Activated naive CD4-positive, alpha-beta T cell treated with anti-CD3 and anti-CD28 coated beads for 36 hours (primary cell): ENCODE measurements at regions not wholly inside any gene's neighbourhood (a gene's known extent, or its start where the extent isn't known, plus 50 kb on each side); places are given as distances from the start of the nearest gene placed in this dataset.

Source experiments
- CTCF ChIA-PET: fragments of 350-600 bp; sonication (Branson Sonifier 250); formaldehyde crosslinking; loops from one replicate; lab custom pipeline; 2021; ENCODE audit warnings: antibody characterized with exemption; lab: Charles Lee
- DNase-seq: peaks from one replicate; pipeline ENCODE4 v3.0.0-alpha.2; 2020
- H3K27ac Mint-ChIP-seq: one replicate; pipeline ENCODE4 v1.8.0; 2021; ENCODE audit warnings: mild to moderate bottlenecking, mixed read lengths
- H3K27me3 Mint-ChIP-seq: one replicate; pipeline ENCODE4 v1.8.0; 2021; ENCODE audit warnings: low read depth, mixed read lengths
- H3K36me3 Mint-ChIP-seq: one replicate; pipeline ENCODE4 v1.8.0; 2021; ENCODE audit warnings: low read depth, mixed read lengths
- H3K4me1 Mint-ChIP-seq: one replicate; pipeline ENCODE4 v1.8.0; 2021; ENCODE audit warnings: low read depth, mixed read lengths
- H3K4me3 Mint-ChIP-seq: one replicate; pipeline ENCODE4 v1.8.0; 2021; ENCODE audit warnings: mild to moderate bottlenecking, moderate library complexity, mixed read lengths
- H3K9me3 Mint-ChIP-seq: one replicate; pipeline ENCODE4 v1.8.0; 2021; ENCODE audit warnings: mixed read lengths
- intact Hi-C: fragments of 100-400 bp; cut with micrococcal nuclease; formaldehyde crosslinking; loops from one replicate; pipeline ENCODE4 v1.15.1; 2023

DNA sequence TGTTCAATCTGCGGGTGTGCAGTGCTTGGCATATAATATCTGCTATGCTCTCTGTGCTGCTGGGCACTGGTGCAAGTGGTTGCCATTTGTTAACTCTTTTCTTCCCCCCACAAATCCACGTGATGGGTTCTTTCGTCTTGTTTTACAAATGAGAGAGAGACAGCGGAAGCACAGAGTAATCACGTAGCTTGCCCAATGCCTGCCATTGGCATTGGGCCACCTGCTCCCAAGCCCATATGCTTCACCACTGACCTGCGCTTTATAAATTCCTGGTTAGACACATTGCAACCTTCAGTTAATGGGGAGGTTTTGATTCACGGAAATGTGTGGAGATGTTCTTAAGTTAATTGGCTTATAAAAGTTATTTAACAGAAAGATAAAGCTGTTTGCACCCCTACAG is 194.8 kb upstream of the ADAMTS16 start:
- CTCF ChIA-PET, result no interaction called here
- Mint-ChIP-seq H3K27ac (no peak overlapping the region), H3K9me3 (no peaks in the 10 kb centered on the region), H3K4me3 (no peak overlapping the region), H3K27me3 (no peaks in the 10 kb centered on the region), H3K36me3 (no peaks in the 10 kb centered on the region), H3K4me1 (no peaks in the 10 kb centered on the region)
- no peak for DNase-seq
- intact Hi-C loops, result no loop called here

DNA sequence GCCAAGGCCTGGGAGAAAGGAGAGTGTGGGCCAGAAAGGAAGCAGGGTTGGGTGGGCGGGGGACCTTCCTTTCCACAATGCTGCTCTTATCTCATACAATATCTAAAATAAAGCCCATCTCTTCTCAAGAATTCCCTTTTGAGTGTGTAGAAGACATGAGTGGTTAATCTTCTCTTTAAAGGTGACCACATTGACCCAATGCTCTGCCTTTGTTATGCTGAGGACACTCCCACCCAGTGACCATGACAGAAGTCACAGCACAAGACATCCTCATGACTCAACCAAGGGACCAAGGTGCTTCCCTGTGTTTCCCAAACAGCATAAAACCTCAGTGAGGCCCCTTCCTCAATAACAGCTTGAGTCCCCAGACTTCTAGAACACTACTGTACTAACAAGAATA is 193.0 kb upstream of the ADAMTS16 start:
- Mint-ChIP-seq H3K4me1 (no peaks in the 10 kb centered on the region), H3K4me3 (no peak overlapping the region), H3K27ac (no peak overlapping the region), H3K9me3 (no peaks in the 10 kb centered on the region), H3K27me3 (no peaks in the 10 kb centered on the region), H3K36me3 (no peaks in the 10 kb centered on the region)
- no peak for DNase-seq
- intact Hi-C loops, result no loop called here
- CTCF ChIA-PET, result no interaction called here

DNA sequence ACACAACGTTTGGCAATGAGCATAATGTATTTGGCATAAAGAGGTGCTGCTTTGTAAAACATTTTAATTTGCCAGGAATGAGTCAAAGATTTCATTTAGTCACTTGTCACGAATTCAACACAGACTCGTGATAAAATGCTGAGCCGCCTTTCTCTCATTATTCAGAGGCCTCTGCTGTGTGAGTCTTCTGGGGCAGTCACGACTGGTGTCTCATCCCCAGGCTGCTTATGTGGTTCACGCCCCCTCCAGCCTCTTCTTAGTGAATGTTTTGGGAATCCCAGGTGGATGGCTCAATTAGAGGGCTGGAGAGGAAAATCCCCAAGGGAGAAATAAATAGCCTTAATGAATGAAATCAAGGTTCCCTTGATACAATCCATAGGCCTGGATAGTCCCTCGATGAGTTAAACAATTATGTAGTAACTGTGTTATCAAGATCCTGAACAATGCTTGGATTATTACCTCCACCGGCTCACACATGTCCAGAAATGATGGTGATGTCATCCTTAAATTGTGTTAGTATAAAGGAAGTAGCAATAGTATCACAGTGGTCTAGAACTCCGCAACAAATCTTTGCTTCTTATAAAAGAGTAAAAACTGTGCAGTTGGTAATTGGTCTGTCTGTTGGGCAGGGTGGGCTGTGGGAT is 192.1 kb upstream of the ADAMTS16 start:
- Mint-ChIP-seq H3K27ac (no peak overlapping the region), H3K36me3 (no peaks in the 10 kb centered on the region), H3K4me1 (no peaks in the 10 kb centered on the region), H3K4me3 (no peak overlapping the region), H3K27me3 (no peaks in the 10 kb centered on the region), H3K9me3 (no peaks in the 10 kb centered on the region)
- no peak for DNase-seq
- intact Hi-C loops, result no loop called here
- CTCF ChIA-PET, result no interaction called here

DNA sequence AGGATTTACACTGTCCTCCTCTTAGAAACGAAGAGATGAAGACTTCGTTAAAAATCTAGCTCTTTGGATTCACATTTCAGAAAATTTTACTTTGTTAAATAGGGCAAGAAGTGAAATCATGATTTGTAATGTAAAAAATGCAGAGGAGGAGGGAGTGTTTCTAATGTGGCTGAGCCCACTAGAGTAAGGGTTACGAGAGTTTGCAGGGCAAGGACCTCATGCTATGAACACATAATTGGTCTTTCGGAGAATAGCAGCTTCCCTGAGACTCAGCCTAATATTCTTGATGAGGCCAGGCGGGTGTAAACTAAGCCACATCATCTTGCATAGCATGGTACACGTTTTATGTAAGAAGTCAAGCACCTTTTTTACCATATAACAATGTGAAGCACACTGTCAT is 191.0 kb upstream of the ADAMTS16 start:
- no peaks in the 10 kb centered on the region for H3K4me1 Mint-ChIP-seq
- H3K9me3 Mint-ChIP-seq, result no peaks in the 10 kb centered on the region
- CTCF ChIA-PET, result no interaction called here
- no peaks in the 10 kb centered on the region for H3K27me3 Mint-ChIP-seq
- no peak overlapping the region for H3K27ac Mint-ChIP-seq
- intact Hi-C loops, result no loop called here
- H3K36me3 Mint-ChIP-seq, result no peaks in the 10 kb centered on the region
- H3K4me3 Mint-ChIP-seq, result no peak overlapping the region
- no peak for DNase-seq

DNA sequence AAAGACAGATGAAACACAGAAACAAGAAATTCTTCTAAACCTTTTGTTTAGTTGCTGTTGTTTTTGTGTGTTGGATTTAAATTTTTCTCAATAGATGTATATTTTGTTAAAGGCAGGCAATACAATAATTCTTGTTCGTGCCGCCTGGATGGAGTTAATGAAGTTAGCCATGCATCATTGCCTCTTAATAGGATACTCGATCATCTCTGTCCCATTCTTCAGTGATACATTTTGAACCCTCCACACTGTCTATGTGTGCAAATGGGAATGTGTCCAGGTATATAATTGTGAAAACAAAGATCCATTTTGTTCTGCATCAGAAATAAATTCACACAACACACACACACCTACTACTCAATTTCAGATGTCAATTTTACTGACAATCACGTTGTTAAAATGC is 186.6 kb upstream of the ADAMTS16 start:
- DNase-seq, result no peak
- CTCF ChIA-PET, result no interaction called here
- no peak overlapping the region for H3K4me3 Mint-ChIP-seq
- intact Hi-C loops, result loop anchor here (5.0 kb wide), 1 partner anchor 1679 kb away; the partner anchor contains the start of genes NSUN2 and SRD5A1
- no peak overlapping the region for H3K27ac Mint-ChIP-seq
- no peaks in the 10 kb centered on the region for H3K9me3 Mint-ChIP-seq
- no peaks in the 10 kb centered on the region for H3K4me1 Mint-ChIP-seq
- no peaks in the 10 kb centered on the region for H3K36me3 Mint-ChIP-seq
- peaks cover 4% of the 10 kb centered on the region for H3K27me3 Mint-ChIP-seq

DNA sequence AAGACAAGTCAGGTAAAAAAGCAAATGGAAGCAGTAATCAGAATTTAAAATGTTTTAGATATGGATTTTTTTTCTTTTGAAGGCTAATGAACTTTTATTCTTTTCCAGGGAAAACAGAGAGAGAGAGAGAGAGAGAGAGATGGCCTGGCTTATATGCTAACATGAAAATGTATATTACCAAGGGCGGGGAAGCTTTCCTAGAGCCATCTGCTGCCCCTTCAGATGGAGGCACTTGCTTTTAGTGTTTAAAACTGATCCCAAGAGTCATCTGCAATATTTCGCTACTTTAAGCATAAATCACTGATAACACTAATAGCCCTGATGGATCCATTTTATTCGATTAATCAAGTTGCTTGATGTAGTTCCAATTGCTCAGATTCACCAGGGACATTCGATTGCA is 186.1 kb upstream of the ADAMTS16 start:
- H3K27me3 Mint-ChIP-seq, result peaks cover 4% of the 10 kb centered on the region
- intact Hi-C loops, result loop anchor here (5.0 kb wide), 1 partner anchor 1678 kb away; the partner anchor contains the start of genes NSUN2 and SRD5A1
- CTCF ChIA-PET, result interaction anchor here (0.6 kb wide), 1 partner anchor 1070 kb away, joined by 3 read pairs; no protein-coding TSS in a partner anchor
- no peaks in the 10 kb centered on the region for H3K4me1 Mint-ChIP-seq
- no peak for DNase-seq
- no peak overlapping the region for H3K27ac Mint-ChIP-seq
- no peaks in the 10 kb centered on the region for H3K9me3 Mint-ChIP-seq
- no peak overlapping the region for H3K4me3 Mint-ChIP-seq
- H3K36me3 Mint-ChIP-seq, result no peaks in the 10 kb centered on the region

DNA sequence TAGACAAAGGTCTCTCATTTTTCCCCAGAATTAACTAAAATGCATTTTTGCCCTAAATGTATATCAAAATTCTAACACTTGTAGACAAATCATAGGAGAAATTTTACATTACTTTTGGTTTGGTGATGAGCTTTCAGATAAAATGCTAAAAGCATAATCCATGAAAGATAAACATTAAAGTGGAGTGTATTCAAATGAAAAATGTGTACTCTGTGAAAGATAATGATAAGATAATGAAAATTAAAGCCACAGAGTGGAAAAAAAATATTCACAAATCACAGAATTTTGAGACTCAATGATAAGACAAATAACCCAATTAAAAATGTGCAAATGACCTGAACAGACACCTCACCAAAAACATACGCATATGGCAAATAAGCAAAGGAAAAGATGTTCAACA is 176.9 kb upstream of the ADAMTS16 start:
- DNase-seq, result no peak
- no peaks in the 10 kb centered on the region for H3K27me3 Mint-ChIP-seq
- no peak overlapping the region for H3K27ac Mint-ChIP-seq
- no peak overlapping the region for H3K4me3 Mint-ChIP-seq
- H3K36me3 Mint-ChIP-seq, result no peaks in the 10 kb centered on the region
- CTCF ChIA-PET, result no interaction called here
- intact Hi-C loops, result no loop called here
- peaks cover 1% of the 10 kb centered on the region for H3K9me3 Mint-ChIP-seq
- H3K4me1 Mint-ChIP-seq, result no peaks in the 10 kb centered on the region

DNA sequence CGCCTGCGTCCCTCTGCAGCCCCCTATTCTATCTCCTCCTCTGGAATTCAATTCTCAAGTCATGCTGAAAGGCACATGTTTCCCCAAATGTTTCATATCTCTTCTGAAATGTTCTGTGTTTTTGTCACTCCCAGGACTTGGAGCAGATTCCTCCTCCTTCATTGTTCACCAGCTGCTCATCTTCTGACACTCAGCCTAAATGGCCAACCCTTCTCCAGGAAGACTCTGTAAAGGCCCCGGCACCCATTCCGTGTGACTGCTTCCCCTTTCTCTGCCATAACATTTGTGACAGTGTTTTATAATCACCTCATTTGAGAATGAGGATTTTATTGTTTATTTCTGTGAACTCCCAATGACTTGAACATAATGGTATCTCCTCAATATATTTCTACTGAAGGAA is 170.8 kb upstream of the ADAMTS16 start:
- H3K27me3 Mint-ChIP-seq, result no peaks in the 10 kb centered on the region
- H3K27ac Mint-ChIP-seq, result no peak overlapping the region
- intact Hi-C loops, result no loop called here
- H3K9me3 Mint-ChIP-seq, result no peaks in the 10 kb centered on the region
- H3K4me3 Mint-ChIP-seq, result no peak overlapping the region
- no peak for DNase-seq
- no peaks in the 10 kb centered on the region for H3K4me1 Mint-ChIP-seq
- no peaks in the 10 kb centered on the region for H3K36me3 Mint-ChIP-seq
- CTCF ChIA-PET, result no interaction called here

DNA sequence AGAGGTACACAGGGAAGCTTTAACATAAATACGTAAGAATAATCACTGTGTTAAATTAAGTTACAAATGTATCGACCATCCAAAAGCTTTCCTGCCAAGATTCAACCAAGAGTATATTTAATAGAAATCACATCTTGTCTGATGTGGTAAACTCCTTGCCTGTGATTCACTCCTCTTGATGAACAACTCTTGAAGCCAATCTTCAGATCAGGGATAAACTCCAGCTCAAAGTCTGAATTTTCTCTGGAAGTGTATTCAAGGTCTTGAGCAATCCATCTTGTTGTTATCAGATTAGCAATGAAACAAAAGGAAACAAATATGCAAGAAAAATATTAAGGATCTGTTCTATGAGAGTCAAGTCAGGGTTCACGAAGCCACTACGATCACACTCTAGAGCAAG is 170.0 kb upstream of the ADAMTS16 start:
- Mint-ChIP-seq H3K4me3 (no peak overlapping the region), H3K4me1 (no peaks in the 10 kb centered on the region), H3K27ac (no peak overlapping the region), H3K27me3 (no peaks in the 10 kb centered on the region), H3K36me3 (no peaks in the 10 kb centered on the region), H3K9me3 (no peaks in the 10 kb centered on the region)
- DNase-seq, result no peak
- CTCF ChIA-PET, result no interaction called here
- intact Hi-C loops, result no loop called here

DNA sequence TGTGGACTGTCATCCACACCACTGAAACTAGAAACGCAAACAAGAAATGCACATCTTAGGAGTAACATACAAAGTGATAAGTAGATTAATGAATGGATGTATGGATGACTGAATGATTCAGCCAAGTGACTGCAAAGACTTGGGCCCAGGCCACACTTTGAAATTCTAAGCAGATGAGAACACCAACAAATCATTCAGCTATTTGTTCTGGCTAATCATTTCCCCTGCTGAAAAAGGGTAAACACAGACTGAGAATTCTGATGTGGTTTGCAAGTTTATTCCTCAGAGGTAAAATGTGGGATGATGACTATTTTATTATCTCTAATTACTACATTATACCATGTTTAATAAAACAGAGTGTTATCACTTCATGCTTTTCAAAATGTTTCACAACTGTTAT is 163.2 kb upstream of the ADAMTS16 start:
- Mint-ChIP-seq H3K9me3 (no peaks in the 10 kb centered on the region), H3K36me3 (no peaks in the 10 kb centered on the region), H3K27ac (no peak overlapping the region), H3K4me1 (no peaks in the 10 kb centered on the region), H3K27me3 (no peaks in the 10 kb centered on the region), H3K4me3 (no peak overlapping the region)
- intact Hi-C loops, result no loop called here
- CTCF ChIA-PET, result no interaction called here
- DNase-seq, result no peak

DNA sequence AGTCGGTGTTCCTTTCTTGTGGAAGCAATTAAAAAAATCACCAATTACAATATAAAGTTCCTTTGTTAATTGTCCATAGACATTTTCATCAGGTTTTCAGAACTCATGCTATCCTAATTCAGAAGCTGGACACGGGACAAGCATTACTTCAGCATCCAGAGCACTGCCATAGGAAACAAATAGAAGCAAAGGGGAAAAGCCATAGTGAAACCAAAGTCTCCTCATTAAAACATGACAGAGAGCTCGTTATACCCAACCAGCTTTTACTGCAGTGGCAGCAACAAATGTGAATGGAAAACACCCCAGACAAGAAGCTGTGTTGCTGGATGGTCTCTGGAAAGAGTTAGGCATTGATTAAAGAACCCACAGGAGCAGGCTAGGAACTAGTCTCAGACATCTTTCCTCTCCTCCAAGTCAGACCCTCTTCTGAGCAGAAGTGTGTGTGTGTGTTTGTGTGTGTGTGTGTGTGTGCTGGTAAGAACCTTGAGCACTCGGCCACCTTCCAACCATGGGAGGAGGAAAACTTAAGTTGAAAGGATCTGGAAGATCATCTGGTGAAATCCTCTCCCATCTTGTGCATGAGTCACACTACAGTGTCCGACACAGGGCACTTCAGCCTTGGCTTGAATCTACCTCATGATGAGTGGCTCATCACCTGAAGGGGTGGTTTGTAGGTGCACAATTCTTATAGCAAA is 162.6 kb upstream of the ADAMTS16 start:
- Mint-ChIP-seq H3K27me3 (no peaks in the 10 kb centered on the region), H3K36me3 (no peaks in the 10 kb centered on the region), H3K27ac (no peak overlapping the region), H3K4me1 (no peaks in the 10 kb centered on the region), H3K4me3 (no peak overlapping the region), H3K9me3 (no peaks in the 10 kb centered on the region)
- CTCF ChIA-PET, result no interaction called here
- intact Hi-C loops, result no loop called here
- DNase-seq, result no peak

DNA sequence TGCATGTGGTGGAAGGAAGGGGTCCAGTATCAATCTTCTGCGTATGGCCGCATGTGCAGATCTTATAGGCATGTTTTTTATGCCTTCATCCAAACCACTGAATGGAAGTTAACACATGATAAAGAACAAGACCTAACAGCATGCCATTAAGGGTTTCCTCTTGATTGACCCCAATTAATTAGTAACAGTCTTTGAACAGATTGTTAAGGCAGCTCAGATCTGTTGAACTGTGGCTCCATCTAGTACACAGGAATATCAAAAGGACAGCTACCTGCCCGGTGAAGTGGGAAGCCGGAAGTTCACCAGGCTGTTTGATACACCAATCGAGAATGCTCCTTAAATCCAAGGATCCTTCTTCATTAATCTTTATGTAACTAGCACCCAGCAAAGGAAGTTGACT is 159.9 kb upstream of the ADAMTS16 start:
- Mint-ChIP-seq H3K4me1 (no peaks in the 10 kb centered on the region), H3K27me3 (peaks cover 4% of the 10 kb centered on the region), H3K9me3 (no peaks in the 10 kb centered on the region), H3K27ac (no peak overlapping the region), H3K4me3 (no peak overlapping the region), H3K36me3 (no peaks in the 10 kb centered on the region)
- no peak for DNase-seq
- CTCF ChIA-PET, result no interaction called here
- intact Hi-C loops, result no loop called here

DNA sequence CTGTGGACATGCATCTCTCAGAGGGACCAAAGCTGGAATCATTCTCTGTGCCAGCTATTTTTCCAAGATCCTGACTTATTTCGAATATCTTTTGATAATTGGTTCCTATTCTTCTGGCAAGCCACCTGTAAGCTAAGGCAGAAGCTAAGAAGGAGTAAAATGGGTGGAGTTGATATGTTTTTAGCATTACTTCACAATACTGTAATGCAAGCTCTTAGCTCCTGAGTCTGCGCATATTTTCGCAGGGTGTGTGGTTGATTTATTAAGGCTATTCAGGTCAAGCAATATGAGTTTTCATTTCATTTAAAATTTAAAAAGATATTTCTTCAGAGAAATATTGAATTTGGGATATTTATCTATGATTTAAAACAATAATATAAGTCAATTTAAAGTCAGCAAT is 158.5 kb upstream of the ADAMTS16 start:
- Mint-ChIP-seq H3K36me3 (no peaks in the 10 kb centered on the region), H3K9me3 (no peaks in the 10 kb centered on the region), H3K4me3 (no peak overlapping the region), H3K27ac (no peak overlapping the region), H3K4me1 (no peaks in the 10 kb centered on the region), H3K27me3 (peaks cover 4% of the 10 kb centered on the region)
- intact Hi-C loops, result no loop called here
- CTCF ChIA-PET, result no interaction called here
- DNase-seq, result no peak
